Body of pancreas (tissue), 4 donors: ENCODE measurements at regions not wholly inside any gene's neighbourhood (a gene's known extent, or its start where the extent isn't known, plus 50 kb on each side); places are given as distances from the start of the nearest gene placed in this dataset.

Experiments
- CTCF ChIP-seq, 7 experiments: fragments of 450-650 bp in 4 of 7; fragments of 200-600 bp in 3 of 7; sonication (generic) in 3 of 7; IDR thresholded peaks; one replicate each; pipeline ENCODE4 v1.5.1; 2016 to 2019; ENCODE audit warnings: antibody characterized with exemption in 7 of 7
- POLR2A ChIP-seq, 3 donors: fragments of 450-650 bp; IDR thresholded peaks; one replicate each; pipeline ENCODE4 v1.6.1; 2016; ENCODE audit warnings: antibody characterized with exemption in 3 of 3, mild to moderate bottlenecking in 2 of 3

- no peak for TF ChIP-seq POLR2A (IDR thresholded peaks at IDR 0.05)
- TF ChIP-seq CTCF (IDR thresholded peaks at IDR 0.05): no peak
Observed at GRCh38 chr6:165886169-165886568, 223.1 kb upstream of the PDE10A start.
